GM19372 (cell line): ENCODE measurements at regions not wholly inside any gene's neighbourhood (a gene's known extent, or its start where the extent isn't known, plus 50 kb on each side); places are given as distances from the start of the nearest gene placed in this dataset.
A peak's percentile ranks its signal among the peaks of the same experiment; 100 is the strongest.

ENCODE experiments used
- ATAC-seq: cut with Tn5 transposase; IDR thresholded peaks from one replicate; pipeline ENCODE4 v1.9.1; 2021; ENCODE audit warnings: mild to moderate bottlenecking, low read depth, moderate library complexity; ENCODE audit not compliant: unreplicated experiment

DNA sequence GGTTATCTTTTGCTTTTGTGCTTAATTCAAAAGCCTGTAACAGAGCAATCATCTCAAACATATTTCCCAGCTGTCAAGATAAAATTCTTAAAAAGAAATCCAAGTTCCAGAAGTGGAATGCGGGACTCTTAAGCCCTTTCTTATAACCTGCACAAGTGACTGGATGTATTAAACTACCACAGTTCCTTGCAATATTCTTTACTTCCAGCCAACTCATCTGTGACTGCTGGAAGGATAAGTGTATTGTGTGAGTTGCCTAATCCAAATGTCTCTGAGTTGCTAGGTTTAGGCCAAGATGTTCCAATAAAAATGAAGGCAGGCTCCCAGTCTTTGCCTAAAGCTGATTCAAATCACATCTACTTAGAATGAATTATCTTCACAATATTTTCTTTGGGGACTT lies 159.2 kb upstream of the SLC24A2 start:
- ATAC-seq, result no peak

- ATAC-seq, result no peak
These were observed 157.7 kb upstream of the SLC24A2 start for GRCh38 chr9:19946441-19947109.

- ATAC-seq, result no peak
These were observed 153.0 kb upstream of the SLC24A2 start for GRCh38 chr9:19941874-19942273.

- no peak for ATAC-seq
These were observed 152.1 kb upstream of the SLC24A2 start for GRCh38 chr9:19940811-19941535.

DNA sequence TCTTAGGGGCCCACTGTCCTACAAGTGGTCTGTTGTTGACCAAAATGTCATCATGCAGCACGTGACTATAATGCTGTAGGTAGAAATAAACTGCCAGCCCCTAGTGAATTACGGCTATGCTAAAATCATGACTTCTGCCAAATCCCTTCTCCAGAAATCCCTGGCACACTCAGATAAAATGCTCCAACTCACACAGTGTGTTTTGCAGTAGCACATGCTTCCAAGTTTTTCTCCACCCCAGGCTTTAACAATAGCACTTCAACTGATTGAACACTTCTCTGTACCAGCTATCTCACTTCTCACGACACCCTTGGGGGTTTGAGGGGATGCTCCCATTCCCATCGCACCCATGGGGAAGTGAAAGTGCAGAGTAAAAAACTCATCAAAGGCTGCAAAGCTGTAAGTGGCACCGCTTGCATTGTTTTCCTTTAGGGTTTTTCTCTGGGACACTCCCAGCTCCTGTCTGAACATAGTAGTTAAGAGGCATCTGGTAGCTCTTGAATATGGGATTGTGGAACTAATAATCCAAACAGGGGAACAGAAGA lies 151.0 kb upstream of the SLC24A2 start:
- ATAC-seq, result no peak

GRCh38 chr9:19938990-19939733 lies 150.3 kb upstream of the SLC24A2 start:
- no peak for ATAC-seq

DNA sequence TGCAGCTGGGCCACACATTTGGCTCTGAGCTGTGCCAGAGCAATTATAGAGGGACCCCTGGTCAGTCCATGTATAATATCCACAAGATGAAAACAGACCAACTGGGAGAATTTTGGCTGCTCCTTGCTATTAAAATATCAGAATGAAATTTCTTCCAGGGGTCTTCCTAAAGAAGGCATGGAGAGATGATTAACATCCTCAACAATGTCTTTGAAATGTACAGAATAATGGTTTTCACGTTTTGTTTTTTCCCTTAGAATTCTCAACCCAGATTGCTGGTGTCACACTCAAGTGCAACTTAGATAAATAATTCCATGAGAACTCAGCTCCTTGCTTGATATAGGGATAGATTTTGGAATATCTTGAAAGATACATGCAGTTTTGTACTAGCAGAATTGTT lies 148.3 kb upstream of the SLC24A2 start:
- no peak for ATAC-seq

DNA sequence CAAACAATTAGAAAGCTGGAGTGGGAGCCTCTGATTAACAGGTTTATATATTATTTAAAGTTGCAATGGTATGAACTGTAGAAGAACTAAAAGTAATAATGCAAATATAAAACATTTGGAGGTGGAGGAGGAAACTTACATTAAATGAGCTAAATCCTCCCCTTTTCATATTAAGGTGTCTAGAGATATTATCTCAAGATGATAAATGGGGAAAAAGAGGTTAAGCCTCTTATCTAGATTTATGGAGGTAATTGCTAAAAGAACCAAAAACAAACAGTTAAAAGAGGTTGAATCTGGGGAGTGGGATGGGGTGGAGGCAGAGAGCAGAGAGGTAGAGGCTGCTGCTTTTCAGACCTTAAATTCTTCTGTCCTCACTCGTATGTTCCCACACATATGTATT lies 147.8 kb upstream of the SLC24A2 start:
- ATAC-seq, result no peak

DNA sequence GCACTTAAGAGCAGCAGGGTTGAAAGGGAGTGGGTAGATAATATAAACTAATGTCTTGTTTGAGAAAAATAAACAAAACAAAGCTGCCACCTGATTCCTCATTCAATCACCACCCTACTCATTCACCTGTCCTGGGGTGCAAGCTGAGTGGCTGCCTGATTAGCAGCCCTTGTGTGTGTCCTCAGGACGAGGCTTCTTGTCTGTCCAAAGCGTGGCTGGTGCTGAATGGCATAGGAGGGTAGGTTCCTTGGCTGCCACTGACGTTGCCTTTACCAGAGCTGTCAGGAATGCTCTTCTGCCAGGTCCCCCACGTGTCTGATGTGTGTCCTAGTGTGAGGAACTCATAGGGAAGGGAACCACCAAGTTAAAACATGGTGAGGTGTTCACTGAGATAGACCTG lies 146.6 kb upstream of the SLC24A2 start:
- ATAC-seq, result no peak

- no peak for ATAC-seq
These were observed 145.5 kb upstream of the SLC24A2 start for GRCh38 chr9:19934301-19934871.

- ATAC-seq, result no peak
These were observed 142.5 kb upstream of the SLC24A2 start for GRCh38 chr9:19931098-19931890.

GRCh38 chr9:19927560-19927959 lies 138.7 kb upstream of the SLC24A2 start:
- no peak for ATAC-seq

- no peak for ATAC-seq
These were observed 137.9 kb upstream of the SLC24A2 start for GRCh38 chr9:19926774-19927173.

GRCh38 chr9:19925674-19926503 lies 137.1 kb upstream of the SLC24A2 start:
- ATAC-seq, result peak; percentile 97

DNA sequence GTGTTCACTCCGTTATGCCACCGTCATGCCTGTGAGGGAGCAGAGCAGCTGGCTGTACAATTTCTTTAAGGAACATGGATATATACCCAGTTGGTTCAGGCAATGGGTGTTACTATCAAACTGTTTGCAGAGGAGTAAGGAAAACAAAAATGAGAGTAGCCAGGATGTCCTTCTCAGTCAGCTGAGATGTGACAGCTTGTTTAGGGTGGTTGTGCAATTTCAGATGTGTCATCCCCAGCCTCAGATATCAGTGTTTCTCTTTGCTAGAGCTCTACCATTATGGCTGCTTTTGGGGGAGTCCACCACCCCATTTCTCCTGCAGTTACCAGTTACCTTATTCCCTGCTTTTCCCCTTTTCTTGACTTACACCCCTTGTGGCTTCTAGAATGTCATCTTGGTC lies 135.2 kb upstream of the SLC24A2 start:
- no peak for ATAC-seq

GRCh38 chr9:19922476-19923118 lies 133.8 kb upstream of the SLC24A2 start:
- no peak for ATAC-seq

DNA sequence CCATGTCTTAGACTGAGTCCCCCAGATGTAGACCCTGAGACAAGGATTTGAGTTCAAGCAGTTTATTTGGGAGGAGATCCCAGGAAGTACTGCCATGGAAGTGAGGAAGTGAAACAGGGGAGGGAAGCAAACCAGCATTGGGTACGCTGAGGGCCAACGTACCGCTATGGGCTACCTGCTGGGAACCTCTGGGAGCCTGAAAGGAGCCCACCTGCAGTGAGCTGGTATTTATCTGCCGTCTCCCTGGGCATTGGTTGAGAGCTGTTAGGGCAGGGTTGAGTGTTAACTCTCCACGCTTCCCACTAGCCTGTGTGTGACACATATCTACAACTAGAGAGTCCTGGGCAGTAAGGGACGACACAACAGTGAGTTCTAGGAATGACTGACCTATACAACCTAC lies 131.6 kb upstream of the SLC24A2 start:
- no peak for ATAC-seq

DNA sequence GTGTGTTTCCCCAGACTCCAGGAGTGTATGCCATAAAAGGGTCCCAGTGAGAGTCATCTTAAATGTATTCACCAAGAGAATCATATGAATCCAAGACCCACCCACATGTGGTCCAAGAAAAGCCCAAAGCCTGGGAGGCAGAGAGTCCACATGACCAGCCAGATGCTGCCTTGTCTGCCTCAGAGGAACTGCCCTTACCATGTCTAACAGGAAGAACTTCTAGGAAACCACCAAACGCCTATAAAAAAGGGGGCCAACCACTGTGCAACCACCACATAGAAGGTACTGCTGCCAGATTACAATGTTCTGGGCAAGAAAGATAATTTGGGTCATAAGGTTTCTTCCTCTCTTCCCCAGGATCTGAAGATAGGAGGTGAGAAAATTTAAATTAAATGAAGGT lies 129.8 kb upstream of the SLC24A2 start:
- ATAC-seq, result no peak

DNA sequence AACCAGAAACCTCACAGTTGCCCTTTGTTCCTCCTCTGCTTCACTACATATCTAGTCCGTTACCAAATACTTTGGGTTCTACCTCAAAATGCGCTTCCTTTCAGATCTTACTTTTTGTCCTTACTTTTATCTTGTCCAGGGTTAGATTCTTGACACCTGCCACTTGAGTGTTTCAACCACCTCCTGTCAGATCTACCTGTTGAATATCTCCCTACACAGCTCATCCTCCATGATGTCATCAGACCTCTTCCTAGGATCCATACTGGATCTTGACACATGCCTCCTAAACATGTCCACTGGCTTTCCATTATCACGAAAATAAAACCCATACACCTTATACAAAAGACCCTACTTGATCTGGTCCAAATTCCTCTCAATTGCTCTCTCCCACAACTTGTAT lies 125.2 kb upstream of the SLC24A2 start:
- ATAC-seq, result no peak
